Osteoblast (primary cell): ENCODE measurements at regions not wholly inside any gene's neighbourhood (a gene's known extent, or its start where the extent isn't known, plus 50 kb on each side); places are given as distances from the start of the nearest gene placed in this dataset.

Experiments
- DNase-seq: peaks from one replicate; pipeline ENCODE4 v3.0.0; 2011; ENCODE audit warnings: low spot score, mixed read lengths; ENCODE audit not compliant: insufficient read length; ENCODE audit errors: missing footprints
- H2AFZ ChIP-seq: 2 replicates; pipeline ENCODE4 v1.6.0; 2011; ENCODE audit warnings: mild to moderate bottlenecking, low read length
- H3K27ac ChIP-seq: 2 replicates; pipeline ENCODE4 v1.5.1; 2011; ENCODE audit warnings: mild to moderate bottlenecking, low read depth, low read length, moderate library complexity
- H3K27me3 ChIP-seq: 2 replicates; pipeline ENCODE4 v1.6.0; 2012; ENCODE audit warnings: mild to moderate bottlenecking, control low read depth, inconsistent platforms, low read length, moderate library complexity; ENCODE audit not compliant: insufficient read depth
- H3K36me3 ChIP-seq: 2 replicates; pipeline ENCODE4 v1.5.1; 2011; ENCODE audit warnings: mild to moderate bottlenecking, low read length, control low read depth, moderate library complexity; ENCODE audit not compliant: insufficient read depth
- H3K4me1 ChIP-seq: 2 replicates; pipeline ENCODE4 v1.5.1; 2011; ENCODE audit warnings: mild to moderate bottlenecking, low read length, control low read depth, moderate library complexity; ENCODE audit not compliant: insufficient read depth
- H3K4me2 ChIP-seq: 2 replicates; pipeline ENCODE4 v1.6.0; 2011; ENCODE audit warnings: mild to moderate bottlenecking, low read length; ENCODE audit not compliant: insufficient read depth
- H3K4me3 ChIP-seq: fragments of 200-600 bp; sonication (generic); 3 replicates; pipeline ENCODE4 v1.5.1; 2012; ENCODE audit warnings: mild to moderate bottlenecking, low read length, inconsistent platforms; ENCODE audit not compliant: insufficient read depth
- H3K79me2 ChIP-seq: 2 replicates; pipeline ENCODE4 v1.6.0; 2012; ENCODE audit warnings: mild to moderate bottlenecking, low read length, control low read depth, inconsistent platforms; ENCODE audit not compliant: insufficient read depth
- H3K9me3 ChIP-seq: 2 replicates; pipeline ENCODE4 v1.5.1; 2011; ENCODE audit warnings: low read depth, low read length, control low read depth
- H4K20me1 ChIP-seq: 2 replicates; pipeline ENCODE4 v1.6.0; 2012; ENCODE audit warnings: mild to moderate bottlenecking, low read length, control low read depth; ENCODE audit not compliant: insufficient read depth
- TF ChIP-seq, protein P1 (sequence below): IDR thresholded peaks from 2 replicates; pipeline ENCODE4 v1.5.1; 2011; ENCODE audit warnings: mild to moderate bottlenecking, low read depth, low read length, moderate library complexity; ENCODE audit errors: extremely low read depth

DNA sequence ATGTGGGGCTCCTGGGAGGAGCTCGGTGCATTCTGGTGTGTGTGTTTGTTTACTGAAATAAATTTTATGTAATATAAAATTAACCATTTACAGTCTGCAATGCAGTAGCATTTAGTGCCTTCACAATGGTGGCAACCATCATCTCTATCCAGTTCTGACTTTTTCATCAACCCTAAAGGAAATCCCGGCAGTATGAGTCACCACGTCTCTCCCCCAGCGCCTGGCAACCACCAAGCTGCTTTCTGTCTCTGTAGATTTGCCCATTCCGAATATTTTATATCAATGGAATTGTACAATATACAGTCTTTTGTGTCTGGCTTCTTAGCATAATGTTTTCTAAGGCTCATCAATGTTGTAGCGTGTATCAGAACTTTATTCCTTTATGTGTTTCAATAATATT is 300.5 kb downstream of the MIAT start:
- Histone ChIP-seq H3K27me3 (peaks cover 48% of the 10 kb centered on the region), H3K36me3 (no peaks in the 10 kb centered on the region), H3K4me3 (no peak overlapping the region), H3K79me2 (no peaks in the 10 kb centered on the region), H3K4me1 (no peaks in the 10 kb centered on the region), H3K9me3 (no peaks in the 10 kb centered on the region), H2AFZ (no peak overlapping the region), H3K4me2 (no peak overlapping the region), H3K27ac (no peak overlapping the region), H4K20me1 (no peaks in the 10 kb centered on the region)
- TF ChIP-seq, protein P1, sequence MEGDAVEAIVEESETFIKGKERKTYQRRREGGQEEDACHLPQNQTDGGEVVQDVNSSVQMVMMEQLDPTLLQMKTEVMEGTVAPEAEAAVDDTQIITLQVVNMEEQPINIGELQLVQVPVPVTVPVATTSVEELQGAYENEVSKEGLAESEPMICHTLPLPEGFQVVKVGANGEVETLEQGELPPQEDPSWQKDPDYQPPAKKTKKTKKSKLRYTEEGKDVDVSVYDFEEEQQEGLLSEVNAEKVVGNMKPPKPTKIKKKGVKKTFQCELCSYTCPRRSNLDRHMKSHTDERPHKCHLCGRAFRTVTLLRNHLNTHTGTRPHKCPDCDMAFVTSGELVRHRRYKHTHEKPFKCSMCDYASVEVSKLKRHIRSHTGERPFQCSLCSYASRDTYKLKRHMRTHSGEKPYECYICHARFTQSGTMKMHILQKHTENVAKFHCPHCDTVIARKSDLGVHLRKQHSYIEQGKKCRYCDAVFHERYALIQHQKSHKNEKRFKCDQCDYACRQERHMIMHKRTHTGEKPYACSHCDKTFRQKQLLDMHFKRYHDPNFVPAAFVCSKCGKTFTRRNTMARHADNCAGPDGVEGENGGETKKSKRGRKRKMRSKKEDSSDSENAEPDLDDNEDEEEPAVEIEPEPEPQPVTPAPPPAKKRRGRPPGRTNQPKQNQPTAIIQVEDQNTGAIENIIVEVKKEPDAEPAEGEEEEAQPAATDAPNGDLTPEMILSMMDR: no peak
- DNase-seq: no peak

- Histone ChIP-seq H3K79me2 (no peaks in the 10 kb centered on the region), H3K27me3 (peaks cover 43% of the 10 kb centered on the region), H3K4me2 (no peak overlapping the region), H3K36me3 (no peaks in the 10 kb centered on the region), H3K4me1 (no peaks in the 10 kb centered on the region), H2AFZ (no peak overlapping the region), H4K20me1 (no peaks in the 10 kb centered on the region), H3K27ac (no peak overlapping the region), H3K9me3 (no peaks in the 10 kb centered on the region), H3K4me3 (no peak overlapping the region)
- no peak for DNase-seq
- TF ChIP-seq, protein P1: no peak
Observed at GRCh38 chr22:26958378-26958777, 301.0 kb downstream of the MIAT start.

GRCh38 chr22:26964642-26965041 is 307.3 kb downstream of the MIAT start:
- no peaks in the 10 kb centered on the region for H3K36me3 ChIP-seq
- no peaks in the 10 kb centered on the region for H3K9me3 ChIP-seq
- no peak overlapping the region for H3K4me3 ChIP-seq
- no peaks in the 10 kb centered on the region for H3K4me1 ChIP-seq
- TF ChIP-seq, protein P1: no peak
- no peak overlapping the region for H3K27ac ChIP-seq
- no peaks in the 10 kb centered on the region for H3K79me2 ChIP-seq
- no peaks in the 10 kb centered on the region for H4K20me1 ChIP-seq
- H3K4me2 ChIP-seq: no peak overlapping the region
- H3K27me3 ChIP-seq: peaks cover 3% of the 10 kb centered on the region
- no peak overlapping the region for H2AFZ ChIP-seq
- DNase-seq: no peak

DNA sequence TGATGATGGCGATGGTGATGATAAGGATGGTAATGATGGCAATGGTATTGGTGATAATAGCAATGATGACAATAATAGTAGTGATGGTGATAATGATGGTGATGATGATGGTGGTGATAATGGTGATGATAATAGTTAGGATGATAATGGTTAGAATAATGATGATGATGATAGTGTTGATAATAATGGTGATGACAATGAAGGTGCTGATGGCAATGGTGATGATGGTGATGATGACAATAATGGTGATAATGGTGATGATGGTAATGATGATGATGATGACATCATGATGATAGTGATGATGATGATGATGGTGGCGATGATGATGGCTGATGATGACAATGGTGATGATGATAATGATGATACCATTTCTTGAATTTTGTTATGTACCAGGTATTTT is 309.9 kb downstream of the MIAT start:
- no peak overlapping the region for H3K4me3 ChIP-seq
- TF ChIP-seq, protein P1: no peak
- H3K27me3 ChIP-seq: no peaks in the 10 kb centered on the region
- no peak for DNase-seq
- H3K36me3 ChIP-seq: no peaks in the 10 kb centered on the region
- H3K79me2 ChIP-seq: no peaks in the 10 kb centered on the region
- no peaks in the 10 kb centered on the region for H4K20me1 ChIP-seq
- no peaks in the 10 kb centered on the region for H3K9me3 ChIP-seq
- no peak overlapping the region for H2AFZ ChIP-seq
- H3K4me1 ChIP-seq: no peaks in the 10 kb centered on the region
- no peak overlapping the region for H3K27ac ChIP-seq
- no peak overlapping the region for H3K4me2 ChIP-seq
